ENCODE measurements at regions not wholly inside any gene's neighbourhood (a gene's known extent, or its start where the extent isn't known, plus 50 kb on each side); places are given as distances from the start of the nearest gene placed in this dataset.
"Not testable (repeated sequence)": the region's sequence is repeated elsewhere in the genome, so short reads cannot be mapped to it uniquely, and the experiment has no call there.

DNA sequence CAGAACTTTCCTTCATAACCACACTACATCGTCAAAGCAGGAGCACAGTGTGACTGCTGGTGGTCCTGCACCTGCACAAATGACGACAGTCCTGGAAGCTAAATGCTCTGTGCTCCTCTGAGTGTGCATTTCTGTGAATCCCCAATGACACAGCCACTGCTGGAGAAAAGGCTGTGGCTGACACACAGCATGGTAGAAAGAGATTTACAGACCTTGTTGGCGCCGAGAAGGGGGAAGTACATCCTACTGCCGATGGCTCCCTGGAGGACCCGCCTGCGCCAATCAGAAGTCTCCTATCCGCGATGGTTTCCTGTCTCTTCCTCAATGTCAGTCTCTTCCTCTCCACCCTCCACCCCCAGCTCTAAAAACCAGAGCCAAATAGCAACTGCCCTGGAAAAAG lies 115.4 kb upstream of the RAB4A start:
- DNase-seq (ENCODE audit: low spot score) = no peak

GRCh38 chr1:229156872-229157271 lies 114.0 kb upstream of the RAB4A start:
- no peak for DNase-seq (ENCODE audit: low spot score)

- DNase-seq (ENCODE audit: low spot score) = no peak
Observed at GRCh38 chr1:229157480-229157879, 113.4 kb upstream of the RAB4A start.

DNA sequence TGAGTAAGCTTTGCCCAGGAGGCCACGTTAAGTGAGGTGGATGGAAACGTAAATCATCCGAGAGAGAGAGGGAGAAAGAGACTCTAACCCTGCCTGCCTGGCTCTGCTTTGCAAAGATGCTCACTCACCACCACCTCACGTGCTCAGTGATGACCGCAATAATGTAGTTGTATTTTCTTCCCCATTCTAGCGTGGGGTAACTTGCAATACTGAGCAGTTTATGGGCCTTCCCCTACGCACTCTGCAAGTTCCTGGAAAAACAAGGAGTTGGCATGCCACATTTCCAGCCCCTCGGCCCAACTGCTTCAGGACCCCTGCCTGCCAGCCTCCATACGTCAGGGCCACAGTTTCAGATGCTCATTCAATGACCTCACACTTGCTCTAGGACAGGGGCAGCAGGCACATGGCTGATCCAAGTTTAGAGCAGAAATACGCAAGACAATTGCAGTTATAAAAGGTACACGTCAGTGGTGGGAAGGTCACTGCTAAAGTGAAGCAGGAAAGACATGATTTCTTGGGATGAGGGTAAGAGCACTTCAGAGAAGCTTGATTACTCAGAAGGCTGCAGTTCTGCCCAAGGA lies 112.5 kb upstream of the RAB4A start:
- no peak for DNase-seq (ENCODE audit: low spot score)

DNA sequence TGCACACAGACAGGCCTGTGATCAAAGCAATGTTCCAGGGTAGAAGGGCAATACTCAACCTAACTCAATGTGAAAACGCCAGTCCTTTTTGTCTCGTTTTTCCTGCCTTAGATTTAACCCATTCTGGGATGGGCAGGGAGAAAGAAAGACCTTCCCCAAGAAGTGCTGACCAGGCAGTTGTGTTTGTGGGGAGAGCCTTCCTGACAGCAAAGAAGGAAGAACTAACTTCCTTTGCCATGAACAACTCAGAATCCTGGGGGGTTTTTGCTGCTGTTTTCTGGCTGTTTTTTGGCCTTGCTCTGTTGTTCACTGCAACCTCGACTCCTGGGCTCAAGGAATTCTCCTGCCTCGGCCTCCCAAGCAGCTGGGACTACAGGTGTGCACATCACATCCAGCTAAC lies 112.0 kb upstream of the RAB4A start:
- DNase-seq (ENCODE audit: low spot score) = no peak

- no peak for DNase-seq (ENCODE audit: low spot score)
Observed at GRCh38 chr1:229159668-229160544, 111.0 kb upstream of the RAB4A start.

GRCh38 chr1:229161740-229162139 lies 109.2 kb upstream of the RAB4A start:
- DNase-seq (ENCODE audit: low spot score) = no peak

GRCh38 chr1:229162825-229163515 lies 107.9 kb upstream of the RAB4A start:
- DNase-seq (ENCODE audit: low spot score) = no peak

- no peak for DNase-seq (ENCODE audit: low spot score)
Observed at GRCh38 chr1:229164348-229164747, 106.6 kb upstream of the RAB4A start.

DNA sequence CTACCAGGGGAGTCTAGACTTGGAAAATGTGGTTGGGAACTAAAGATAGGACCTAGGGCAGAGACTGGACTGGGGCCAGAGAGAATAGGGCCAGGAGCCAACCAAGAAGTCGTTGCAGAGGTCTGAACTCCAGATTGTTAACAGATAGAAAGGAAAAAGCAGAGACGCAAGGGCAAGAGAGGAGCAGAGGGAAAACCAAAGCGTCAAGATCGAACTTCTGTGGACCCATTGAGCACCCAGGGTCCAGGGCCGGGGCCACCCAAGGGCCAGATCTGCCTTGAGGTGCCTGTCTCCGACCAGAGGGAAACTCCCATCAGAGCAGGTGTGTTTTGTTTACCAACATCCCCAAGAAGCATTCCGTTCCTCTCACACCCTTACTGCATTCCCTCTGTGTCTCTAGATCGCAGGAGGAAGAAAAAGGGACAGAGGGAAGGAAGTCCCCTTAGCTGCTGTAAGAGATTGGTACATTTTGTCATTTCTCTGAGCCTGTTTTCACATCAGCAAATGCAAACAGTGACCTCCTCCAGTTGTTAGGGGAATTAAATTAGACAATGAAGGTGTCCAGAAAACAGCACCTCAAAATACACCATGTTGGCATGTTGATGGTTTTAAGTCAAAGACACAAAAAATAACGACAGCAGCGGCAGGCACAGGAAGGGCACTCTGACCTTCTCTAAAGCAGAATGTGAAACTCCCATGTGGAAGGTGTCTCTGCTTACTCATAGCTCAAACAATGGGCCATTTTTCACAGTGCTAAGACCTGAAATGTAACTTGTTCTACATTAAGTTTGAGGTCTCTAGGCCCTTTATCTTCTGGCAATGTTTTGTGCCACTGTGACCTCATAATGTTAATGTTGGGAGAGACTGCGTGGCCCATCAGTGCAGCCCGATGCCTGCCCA lies 105.8 kb upstream of the RAB4A start:
- no peak for DNase-seq (ENCODE audit: low spot score)

DNA sequence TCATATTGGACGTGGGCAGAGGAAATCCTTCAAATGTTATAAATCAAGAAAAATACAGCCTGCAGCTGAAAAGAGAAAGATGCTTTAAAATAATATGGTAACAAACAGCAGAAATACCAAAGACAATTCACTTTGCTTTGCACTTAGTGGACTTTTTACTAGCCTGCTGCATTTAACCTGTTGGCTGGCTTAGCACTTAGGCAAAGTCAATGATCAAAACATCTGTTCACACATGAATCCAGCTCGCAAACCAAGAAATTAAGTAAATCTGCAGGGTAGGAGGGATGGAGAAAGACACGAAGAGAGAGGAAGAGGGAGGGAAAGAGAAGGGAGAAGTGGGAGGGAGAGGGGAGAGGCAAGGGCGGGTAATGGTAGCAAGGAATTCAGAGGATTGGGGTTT lies 103.6 kb upstream of the RAB4A start:
- no peak for DNase-seq (ENCODE audit: low spot score)

DNA sequence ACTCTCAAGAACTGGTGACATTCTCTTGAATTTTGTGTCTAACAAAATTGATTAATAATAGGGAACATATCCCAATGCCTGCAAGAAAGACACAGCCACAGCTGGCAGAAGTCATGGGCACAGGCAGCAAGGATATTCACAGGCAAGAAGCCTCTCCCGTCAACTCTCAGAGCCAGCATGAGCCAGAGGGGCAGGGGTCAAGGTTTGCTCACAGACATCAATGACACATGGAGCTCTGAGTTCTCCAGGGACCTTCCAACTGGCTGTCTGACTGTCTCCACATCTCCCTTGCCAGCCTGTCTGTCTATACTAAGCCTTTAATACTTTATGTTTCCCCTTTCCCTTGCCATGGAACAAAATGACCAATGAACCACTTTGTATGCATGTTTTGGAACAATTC lies 101.5 kb upstream of the RAB4A start:
- no peak for DNase-seq (ENCODE audit: low spot score)

DNA sequence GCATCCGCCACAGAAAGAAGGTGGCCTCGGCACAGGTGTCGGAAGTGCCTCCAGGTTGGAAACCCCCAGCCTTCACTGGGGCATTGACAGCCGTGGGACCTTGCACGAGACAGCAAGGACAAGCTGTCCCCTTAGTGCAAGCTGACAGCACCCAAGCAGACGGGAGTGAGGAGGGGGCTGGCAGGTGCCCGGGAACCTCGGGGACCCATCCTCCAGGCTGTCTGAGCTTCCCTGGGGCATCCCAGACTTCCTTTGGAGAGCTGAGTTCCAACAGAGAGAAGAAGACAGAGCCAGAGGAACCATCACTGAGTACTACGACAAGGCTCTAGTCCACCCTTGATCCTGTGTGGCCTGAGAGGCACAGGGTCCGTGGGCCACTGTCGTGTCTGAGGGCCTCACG lies 100.6 kb upstream of the RAB4A start:
- DNase-seq (ENCODE audit: low spot score) = no peak

- no peak for DNase-seq (ENCODE audit: low spot score)
Observed at GRCh38 chr1:229170778-229171505, 100.0 kb upstream of the RAB4A start.

DNA sequence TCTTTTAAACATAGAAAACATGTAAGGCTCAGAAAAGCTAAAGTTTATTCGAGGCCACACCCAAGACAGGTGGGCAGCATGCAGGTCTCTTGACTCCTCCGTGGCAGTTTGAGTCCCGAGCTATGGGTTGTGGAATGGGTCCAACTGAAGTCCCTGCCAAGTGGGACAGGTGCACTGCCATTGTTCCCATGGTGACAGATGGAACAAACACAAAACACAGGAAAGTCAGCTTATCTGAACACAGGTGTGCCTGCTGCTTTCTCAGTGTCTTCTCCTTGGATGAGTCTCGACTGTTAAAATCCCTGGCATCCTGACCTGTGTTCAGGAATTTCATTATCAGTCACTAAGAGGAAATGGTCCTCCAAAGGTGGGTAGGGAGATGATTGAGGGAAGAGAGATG lies 99.0 kb upstream of the RAB4A start:
- no peak for DNase-seq (ENCODE audit: low spot score)

- DNase-seq (ENCODE audit: low spot score) = not testable (repeated sequence)
Observed at GRCh38 chr1:229173491-229174476, 97.1 kb upstream of the RAB4A start.

DNA sequence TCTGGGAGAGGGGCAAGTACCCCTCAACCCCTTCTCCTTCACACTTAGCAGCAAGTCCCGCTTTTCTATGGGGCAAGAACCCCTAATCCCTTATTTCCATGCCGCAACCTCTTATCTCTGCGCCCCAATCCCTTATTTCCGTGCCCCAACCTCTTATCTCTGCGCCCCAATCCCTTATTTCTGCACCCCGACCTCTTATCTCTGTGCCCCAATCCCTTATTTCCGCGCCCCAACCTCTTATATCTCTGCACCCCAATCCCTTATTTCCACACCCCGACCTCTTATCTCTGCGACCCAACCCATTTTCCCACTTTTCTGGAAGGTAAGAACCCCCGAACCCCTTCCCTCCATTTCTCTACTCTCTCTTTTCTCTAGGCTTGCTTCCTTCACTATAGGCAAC lies 95.6 kb upstream of the RAB4A start:
- not testable (repeated sequence) for DNase-seq (ENCODE audit: low spot score)

DNA sequence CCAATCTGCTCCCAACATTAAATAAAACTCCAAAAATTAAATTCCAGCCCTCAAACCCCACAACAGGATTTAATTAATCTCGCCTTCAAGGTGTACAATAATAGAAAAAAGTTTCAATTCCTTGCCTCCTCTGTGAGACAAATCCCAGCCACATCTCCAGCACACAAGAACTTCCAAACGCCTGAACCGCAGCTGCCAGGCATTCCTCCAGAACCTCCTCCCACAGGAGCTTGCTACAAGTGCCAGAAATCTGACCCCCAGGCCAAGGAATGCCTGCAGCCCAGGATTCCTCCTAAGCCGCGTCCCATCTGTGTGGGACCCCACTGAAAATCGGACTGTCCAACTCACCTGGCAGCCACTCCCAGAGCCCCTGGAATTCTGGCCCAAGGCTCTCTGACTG lies 94.5 kb upstream of the RAB4A start:
- not testable (repeated sequence) for DNase-seq (ENCODE audit: low spot score)

DNA sequence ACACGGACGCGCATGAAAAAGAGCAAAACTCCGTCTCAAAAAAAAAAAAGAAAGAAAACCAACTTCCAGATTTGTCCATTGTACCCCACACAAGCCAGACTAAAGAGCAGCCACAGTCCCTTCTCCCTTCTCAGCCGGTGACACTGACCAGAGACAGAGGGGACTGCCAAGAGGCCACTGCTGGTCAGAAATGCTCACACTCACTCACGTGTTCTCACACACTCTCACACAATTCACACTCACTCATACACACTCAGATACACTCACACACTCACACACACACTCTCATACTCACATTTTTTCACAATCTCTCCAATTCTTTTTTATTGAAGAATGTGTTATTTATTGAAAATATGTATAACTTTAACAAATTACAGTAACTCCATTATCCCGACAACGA lies 90.8 kb upstream of the RAB4A start:
- no peak for DNase-seq (ENCODE audit: low spot score)

DNA sequence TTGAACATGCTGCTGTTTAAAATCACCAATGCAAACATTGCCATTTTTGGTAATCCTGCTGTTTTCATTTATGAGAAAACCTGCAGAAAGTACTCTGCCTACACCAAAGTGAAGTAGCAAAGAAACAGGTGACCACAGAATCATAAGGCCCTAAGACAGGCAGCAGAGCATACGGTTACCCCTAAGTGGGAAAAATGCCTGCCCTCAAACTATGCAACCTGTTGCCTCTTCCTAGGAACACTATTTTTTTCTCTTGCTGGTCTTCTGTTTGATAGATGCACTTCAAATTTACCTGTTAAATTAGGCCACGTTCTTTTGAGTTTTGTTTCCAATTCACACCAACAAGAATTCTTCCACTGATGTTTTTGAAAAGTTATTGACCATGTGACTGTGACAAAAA lies 89.5 kb upstream of the RAB4A start:
- DNase-seq (ENCODE audit: low spot score) = no peak
